ENCODE measurements at regions not wholly inside any gene's neighbourhood (a gene's known extent, or its start where the extent isn't known, plus 50 kb on each side); places are given as distances from the start of the nearest gene placed in this dataset.

- Histone ChIP-seq H2AFZ (ENCODE audit: low read length) (no peak overlapping the region), H3K79me2 (ENCODE audit: insufficient read depth, low read length) (no peaks in the 10 kb centered on the region), H3K27ac (ENCODE audit: extremely low read length, insufficient read depth, low read length) (no peak overlapping the region), H3K9ac (ENCODE audit: insufficient read depth, low read depth, low read length) (no peak overlapping the region), H3K4me3 (replicated peaks in 1 of 3; ENCODE audit: insufficient read depth in 1 of 3, low read depth in 2 of 3, low read length in 3 of 3) (no peak overlapping the region), H3K9me3 (ENCODE audit: low read length) (no peaks in the 10 kb centered on the region), H4K20me1 (ENCODE audit: insufficient read depth, low read length) (no peaks in the 10 kb centered on the region), H3K4me2 (ENCODE audit: low read depth, low read length) (no peak overlapping the region), H3K36me3 (replicated peaks in 1 of 2; ENCODE audit: control insufficient read depth in 1 of 2, insufficient read depth in 2 of 2, low read length in 2 of 2) (no peaks in the 10 kb centered on the region), H3K27me3 (ENCODE audit: control insufficient read depth in 1 of 2, insufficient read depth in 2 of 2, low read length in 2 of 2) (no peaks in the 10 kb centered on the region), H3K4me1 (ENCODE audit: insufficient read depth, low read length) (peaks cover 6% of the 10 kb centered on the region; the same call in 1 of the 2 replicates)
- CTCF ChIA-PET (ENCODE audit: low intra/inter-chr PET ratio, low total read pairs), result no interaction called here
- WGBS (ENCODE audit: low lambda C conversion rate), result 4% methylated on average over 3 of the region's 3 CpGs
- ATAC-seq (no peak), FAIRE-seq (no peak), DNase-seq (ENCODE audit: low spot score) (no peak)
- in situ Hi-C loops (cut with HindIII; ENCODE audit: extremely low pct_ligation_motif_present, low pct_unique_long_range_greater_than_20kb) (no loop called here), intact Hi-C loops (cut with micrococcal nuclease; ENCODE audit: unreplicated experiment) (no loop called here)
- BruUV-seq (replicated peaks), result no TSS peak
- POLR2A ChIA-PET, result no interaction called here
- TF ChIP-seq TEAD2 (CRISPR knock-in tag; IDR thresholded peaks at IDR 0.05), result no peak
- peak; percentile 98 for TF ChIP-seq ZNF564 (CRISPR knock-in tag; IDR thresholded peaks at IDR 0.05)
These were observed 121.9 kb downstream of the OSTF1 start for GRCh38 chr9:75210215-75210614.

- no peak for TF ChIP-seq ZFP36L1 (CRISPR knock-in tag; IDR thresholded peaks at IDR 0.05)
- no peak for TF ChIP-seq ZNF335 (CRISPR knock-in tag; IDR thresholded peaks at IDR 0.05)
- TF ChIP-seq KIAA2018 (CRISPR knock-in tag; IDR thresholded peaks at IDR 0.05; ENCODE audit: borderline replicate concordance), result no peak
- no peak for TF ChIP-seq RARA (CRISPR knock-in tag; IDR thresholded peaks at IDR 0.05)
- POLR2A ChIA-PET, result no interaction called here
- Histone ChIP-seq H3K9me3 (ENCODE audit: low read length) (no peaks in the 10 kb centered on the region), H3K27me3 (ENCODE audit: control insufficient read depth in 1 of 2, insufficient read depth in 2 of 2, low read length in 2 of 2) (no peaks in the 10 kb centered on the region), H3K36me3 (replicated peaks in 1 of 2; ENCODE audit: control insufficient read depth in 1 of 2, insufficient read depth in 2 of 2, low read length in 2 of 2) (no peaks in the 10 kb centered on the region), H3K4me1 (ENCODE audit: insufficient read depth, low read length) (peaks cover under 1% of the 10 kb centered on the region; the same call in 1 of the 2 replicates), H4K20me1 (ENCODE audit: insufficient read depth, low read length) (no peaks in the 10 kb centered on the region), H3K27ac (ENCODE audit: extremely low read length, insufficient read depth, low read length) (no peak overlapping the region), H3K9ac (ENCODE audit: insufficient read depth, low read depth, low read length) (no peak overlapping the region), H3K4me2 (ENCODE audit: low read depth, low read length) (no peak overlapping the region), H3K4me3 (replicated peaks in 1 of 3; ENCODE audit: insufficient read depth in 1 of 3, low read depth in 2 of 3, low read length in 3 of 3) (no peak overlapping the region), H3K79me2 (ENCODE audit: insufficient read depth, low read length) (no peaks in the 10 kb centered on the region), H2AFZ (ENCODE audit: low read length) (no peak overlapping the region)
- 3% methylated on average over 3 of the region's 3 CpGs for WGBS (ENCODE audit: low lambda C conversion rate)
- in situ Hi-C loops (cut with HindIII; ENCODE audit: extremely low pct_ligation_motif_present, low pct_unique_long_range_greater_than_20kb), result no loop called here
- no peak for DNase-seq (ENCODE audit: low spot score)
- intact Hi-C loops (cut with micrococcal nuclease; ENCODE audit: unreplicated experiment), result no loop called here
- ATAC-seq, result no peak
- FAIRE-seq, result no peak
- BruUV-seq (replicated peaks), result no TSS peak
- CTCF ChIA-PET (ENCODE audit: low intra/inter-chr PET ratio, low total read pairs), result no interaction called here
These were observed 125.5 kb downstream of the OSTF1 start for GRCh38 chr9:75213765-75214164.
